Transverse colon (tissue), 4 donors: ENCODE measurements at regions not wholly inside any gene's neighbourhood (a gene's known extent, or its start where the extent isn't known, plus 50 kb on each side); places are given as distances from the start of the nearest gene placed in this dataset.
A peak's percentile ranks its signal among the peaks of the same experiment; 100 is the strongest.
"Not testable (repeated sequence)": the region's sequence is repeated elsewhere in the genome, so short reads cannot be mapped to it uniquely, and the experiment has no call there.

ENCODE experiments used
- DNase-seq: peaks from one replicate; pipeline ENCODE4 v3.0.0-alpha.2; 2019
- H3K27ac ChIP-seq, 4 donors: fragments of 200-600 bp; sonication (generic); 2 replicates each; pipeline ENCODE4 v1.5.1; 2016 to 2018; ENCODE audit warnings: inconsistent platforms in 4 of 4
- H3K27me3 ChIP-seq: fragments of 200-600 bp; sonication (generic); 2 replicates; pipeline ENCODE4 v1.5.1; 2017; ENCODE audit warnings: inconsistent platforms
- H3K36me3 ChIP-seq, 4 donors: fragments of 200-600 bp; sonication (generic); 2 replicates each; pipeline ENCODE4 v1.5.1; 2017 to 2019; ENCODE audit warnings: inconsistent platforms in 4 of 4
- H3K4me1 ChIP-seq, 4 donors: fragments of 200-600 bp; sonication (generic); 2 replicates each; pipeline ENCODE4 v1.5.1; 2017 to 2020; ENCODE audit warnings: inconsistent platforms in 4 of 4
- H3K4me3 ChIP-seq, 4 donors: fragments of 200-600 bp; sonication (generic); 1 replicate in 1 of 4; 2 replicates in 3 of 4; pipeline versions ENCODE4 v1.5.1 to v1.6.1; 2017 to 2019; ENCODE audit warnings: inconsistent platforms in 4 of 4
- H3K9me3 ChIP-seq, 2 donors: fragments of 200-600 bp; sonication (generic); 2 replicates each; pipeline ENCODE4 v1.5.1; 2017 to 2019; ENCODE audit warnings: inconsistent platforms in 2 of 2
- EP300 ChIP-seq: sonication (generic); formaldehyde crosslinking; IDR thresholded peaks from one replicate; pipeline ENCODE4 v1.6.1; 2017; ENCODE audit warnings: antibody characterized with exemption, low read depth
- POLR2A ChIP-seq: fragments of 450-650 bp; IDR thresholded peaks from one replicate; pipeline ENCODE4 v1.6.1; 2016; ENCODE audit warnings: antibody characterized with exemption, mild to moderate bottlenecking, moderate library complexity
- POLR2AphosphoS5 ChIP-seq, 3 donors: sonication (generic); formaldehyde crosslinking; IDR thresholded peaks; one replicate each; pipeline ENCODE4 v1.6.1; 2016; ENCODE audit warnings: antibody characterized with exemption in 3 of 3
- WGBS, 2 donors: methylation state at CpG; one replicate each; pipeline ENCODE4 v1.1.5; 2018; ENCODE audit warnings: low coverage in 1 of 2; 5-methylcytosine and 5-hydroxymethylcytosine counted together
- in situ Hi-C, 4 donors: fragments of 200-750 bp; cut with MboI; loops; one replicate each; pipeline versions ENCODE4 v1.15.0 to v1.15.1; 2017; ENCODE audit warnings: low sequenced_read_pairs in 3 of 4, low pct_ligation_motif_present in 1 of 4, low pct_unique_long_range_greater_than_20kb in 1 of 4
- intact Hi-C: fragments of 100-400 bp; cut with DNase I; formaldehyde crosslinking; loops from one replicate; pipeline ENCODE4 v1.15.1; 2023; ENCODE audit warnings: low total_unique reads
- TF ChIP-seq, protein P1 (sequence below), 5 experiments: fragments of 200-600 bp in 3 of 5; fragments of 450-650 bp in 2 of 5; sonication (generic) in 3 of 5; IDR thresholded peaks; 1 replicate in 2 of 5; 2 replicates in 3 of 5; pipeline ENCODE4 v1.5.1; 2016 to 2017; ENCODE audit warnings: antibody characterized with exemption in 5 of 5, inconsistent platforms in 3 of 5, mild to moderate bottlenecking in 2 of 5, moderate library complexity in 1 of 5

DNA sequence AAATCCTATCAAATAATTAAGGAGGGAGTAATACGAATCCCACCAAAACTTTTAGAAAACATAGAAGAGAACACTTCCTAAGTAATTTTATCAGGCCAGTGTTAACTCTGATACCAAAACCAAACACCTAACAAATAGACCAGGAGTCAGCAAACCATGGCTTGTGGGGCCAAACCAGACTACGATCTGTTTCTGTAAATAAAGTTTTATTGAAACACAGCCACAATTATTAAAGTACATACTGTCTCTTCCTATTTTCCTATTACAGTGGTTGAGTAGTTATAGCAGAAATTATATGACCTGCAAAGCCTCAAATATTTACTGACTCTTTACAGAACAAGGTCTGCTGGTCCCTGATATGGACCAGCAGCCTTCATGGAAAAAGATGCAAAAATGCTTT lies 73.1 kb upstream of the ELN start:
- Histone ChIP-seq H3K27me3 (no peaks in the 10 kb centered on the region), H3K4me3 (no peak overlapping the region), H3K4me1 (no peaks in the 10 kb centered on the region), H3K9me3 (no peaks in the 10 kb centered on the region), H3K36me3 (no peaks in the 10 kb centered on the region), H3K27ac (no peak overlapping the region)
- intact Hi-C loops (no loop called here), in situ Hi-C loops (loop anchor here in 1 of 4 donors (25.0 kb wide), 1 partner anchor 107 kb away; no protein-coding TSS in a partner anchor)
- WGBS, 2 donors = 86 to 87% methylated on average over 2 of the region's 2 CpGs
- no peak for TF ChIP-seq POLR2A
- TF ChIP-seq, protein P1, sequence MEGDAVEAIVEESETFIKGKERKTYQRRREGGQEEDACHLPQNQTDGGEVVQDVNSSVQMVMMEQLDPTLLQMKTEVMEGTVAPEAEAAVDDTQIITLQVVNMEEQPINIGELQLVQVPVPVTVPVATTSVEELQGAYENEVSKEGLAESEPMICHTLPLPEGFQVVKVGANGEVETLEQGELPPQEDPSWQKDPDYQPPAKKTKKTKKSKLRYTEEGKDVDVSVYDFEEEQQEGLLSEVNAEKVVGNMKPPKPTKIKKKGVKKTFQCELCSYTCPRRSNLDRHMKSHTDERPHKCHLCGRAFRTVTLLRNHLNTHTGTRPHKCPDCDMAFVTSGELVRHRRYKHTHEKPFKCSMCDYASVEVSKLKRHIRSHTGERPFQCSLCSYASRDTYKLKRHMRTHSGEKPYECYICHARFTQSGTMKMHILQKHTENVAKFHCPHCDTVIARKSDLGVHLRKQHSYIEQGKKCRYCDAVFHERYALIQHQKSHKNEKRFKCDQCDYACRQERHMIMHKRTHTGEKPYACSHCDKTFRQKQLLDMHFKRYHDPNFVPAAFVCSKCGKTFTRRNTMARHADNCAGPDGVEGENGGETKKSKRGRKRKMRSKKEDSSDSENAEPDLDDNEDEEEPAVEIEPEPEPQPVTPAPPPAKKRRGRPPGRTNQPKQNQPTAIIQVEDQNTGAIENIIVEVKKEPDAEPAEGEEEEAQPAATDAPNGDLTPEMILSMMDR (IDR thresholded peaks at IDR 0.05) = no peak
- TF ChIP-seq POLR2AphosphoS5 (IDR thresholded peaks at IDR 0.05) = no peak
- no peak for DNase-seq

DNA sequence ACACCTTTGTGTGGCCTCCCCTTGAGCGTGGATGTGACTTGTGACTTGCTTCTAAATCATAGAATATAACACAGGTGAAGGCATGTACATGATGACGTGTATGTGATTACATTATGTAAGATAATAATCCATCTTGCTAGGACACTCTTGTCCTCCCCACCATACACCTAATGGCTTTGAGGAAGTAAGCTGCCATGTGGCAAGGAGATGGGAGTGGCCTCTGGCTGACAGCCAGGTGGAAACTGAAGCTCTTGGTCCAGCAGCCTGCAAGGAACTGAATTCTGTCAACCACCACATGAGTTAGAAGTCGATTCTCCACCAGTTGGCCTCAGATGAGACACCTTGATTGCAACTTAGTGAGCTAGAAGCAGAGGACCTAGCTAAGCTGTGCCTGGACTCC lies 67.4 kb upstream of the ELN start:
- Histone ChIP-seq H3K27ac (no peak overlapping the region), H3K4me3 (no peak overlapping the region), H3K27me3 (no peaks in the 10 kb centered on the region), H3K36me3 (no peaks in the 10 kb centered on the region), H3K4me1 (no peaks in the 10 kb centered on the region), H3K9me3 (peaks cover 12 to 19% of the 10 kb centered on the region in 2 donors)
- TF ChIP-seq EP300 (no peak), POLR2AphosphoS5 (IDR thresholded peaks at IDR 0.05) (no peak), POLR2A (no peak)
- TF ChIP-seq, protein P1 (IDR thresholded peaks at IDR 0.05) = no peak
- in situ Hi-C loops (loop anchor here in 1 of 4 donors (25.0 kb wide), 1 partner anchor 102 kb away; no protein-coding TSS in a partner anchor), intact Hi-C loops (no loop called here)
- 50 to 51% methylated on average over 1 to 3 of the region's 3 CpGs for WGBS, 2 donors
- peak; percentile 80 for DNase-seq

DNA sequence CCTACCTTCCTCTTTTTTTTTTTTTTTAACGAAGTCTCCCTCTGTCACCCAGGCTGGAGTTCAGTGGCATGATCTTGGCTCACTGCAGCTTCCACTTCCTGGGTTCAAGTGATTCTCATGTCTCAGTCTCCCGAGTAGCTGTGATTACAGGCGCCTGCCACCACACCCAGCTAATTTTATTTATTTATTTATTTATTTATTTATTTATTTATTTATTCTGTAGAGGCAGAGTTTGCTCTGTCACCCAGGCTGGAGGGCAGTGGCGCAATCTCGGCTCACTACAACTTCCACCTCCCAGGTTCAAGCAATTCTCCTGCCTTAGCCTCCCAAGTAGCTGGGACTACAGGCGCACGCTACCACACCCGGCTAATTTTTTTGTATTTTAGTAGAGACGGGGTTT lies 66.0 kb upstream of the ELN start:
- H3K27ac ChIP-seq, DNase-seq, H3K27me3 ChIP-seq, H3K4me3 ChIP-seq, H3K36me3 ChIP-seq, intact Hi-C loops, H3K4me1 ChIP-seq: not testable (repeated sequence)
- 86 to 96% methylated on average over 3 to 9 of the region's 9 CpGs for WGBS, 2 donors
- in situ Hi-C loops = loop anchor here in 1 of 4 donors (25.0 kb wide), 1 partner anchor 100 kb away; no protein-coding TSS in a partner anchor
- H3K9me3 ChIP-seq = peaks cover 12 to 19% of the 10 kb centered on the region in 2 donors

DNA sequence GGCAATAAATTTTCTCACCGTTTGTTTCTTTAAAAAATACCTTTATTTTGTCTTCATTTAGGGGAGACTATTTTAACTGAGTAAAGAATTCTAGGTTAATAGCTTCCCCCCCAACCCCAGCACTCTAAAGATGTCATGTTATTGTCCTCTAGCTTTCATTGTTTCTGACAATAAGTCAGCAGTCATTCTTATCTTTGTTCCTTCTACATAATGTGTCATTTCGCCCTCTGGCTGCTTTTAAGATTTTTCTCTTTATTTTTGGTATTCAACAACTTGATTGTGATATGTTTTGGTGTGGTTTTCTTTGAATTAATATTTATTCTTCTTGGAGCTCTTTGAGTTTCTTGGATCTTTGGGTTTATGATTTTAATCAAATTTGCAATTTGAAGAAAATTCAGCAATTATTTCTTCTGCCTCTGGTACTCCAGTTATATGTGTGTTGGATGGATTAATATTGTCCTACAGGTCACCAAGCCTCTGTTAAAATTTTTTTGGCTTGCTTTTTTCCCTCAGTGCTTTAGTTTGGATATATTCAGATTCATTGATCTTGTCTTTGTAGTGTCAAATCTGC lies 64.6 kb upstream of the ELN start:
- peaks cover 12 to 19% of the 10 kb centered on the region in 2 donors for H3K9me3 ChIP-seq
- no peaks in the 10 kb centered on the region for H3K36me3 ChIP-seq
- no peaks in the 10 kb centered on the region for H3K4me1 ChIP-seq
- DNase-seq = no peak
- WGBS, 2 donors = 78% methylated on average over 2 of the region's 2 CpGs
- H3K27ac ChIP-seq = no peak overlapping the region
- no peak overlapping the region for H3K4me3 ChIP-seq
- TF ChIP-seq EP300 (no peak), POLR2AphosphoS5 (IDR thresholded peaks at IDR 0.05) (no peak), POLR2A (no peak)
- TF ChIP-seq, protein P1 (IDR thresholded peaks at IDR 0.05) = no peak
- intact Hi-C loops (no loop called here), in situ Hi-C loops (loop anchor here in 1 of 4 donors (25.0 kb wide), 1 partner anchor 99 kb away; no protein-coding TSS in a partner anchor)
- H3K27me3 ChIP-seq = no peaks in the 10 kb centered on the region

DNA sequence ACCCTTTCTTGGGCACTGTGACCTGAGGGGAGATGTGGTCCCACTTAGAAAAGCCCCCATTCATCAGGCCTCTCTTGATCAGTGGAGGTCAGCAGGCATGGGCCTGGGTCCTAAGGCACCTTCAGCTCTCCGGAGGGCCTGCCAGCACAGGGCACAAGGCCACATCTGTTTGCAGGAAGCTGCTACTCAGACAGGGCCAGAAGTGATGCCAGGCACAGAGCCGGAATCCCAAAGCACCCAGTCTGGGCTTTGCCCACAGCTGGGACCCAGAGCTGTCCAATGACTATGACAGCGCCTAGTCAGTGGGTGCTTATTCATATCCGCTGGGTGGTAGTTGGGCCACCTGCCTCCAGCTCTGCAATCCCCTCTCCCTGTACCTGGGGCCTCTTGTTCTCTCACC lies 63.2 kb upstream of the ELN start:
- in situ Hi-C loops (loop anchor here in 1 of 4 donors (25.0 kb wide), 1 partner anchor 98 kb away; no protein-coding TSS in a partner anchor), intact Hi-C loops (no loop called here)
- TF ChIP-seq POLR2AphosphoS5 (IDR thresholded peaks at IDR 0.05) = no peak
- no peak for TF ChIP-seq EP300
- no peak for TF ChIP-seq POLR2A
- TF ChIP-seq, protein P1 (IDR thresholded peaks at IDR 0.05) = no peak
- H3K4me3 ChIP-seq = no peak overlapping the region
- no peaks in the 10 kb centered on the region for H3K27me3 ChIP-seq
- no peak for DNase-seq
- peaks cover 12 to 19% of the 10 kb centered on the region in 2 donors for H3K9me3 ChIP-seq
- no peak overlapping the region for H3K27ac ChIP-seq
- H3K36me3 ChIP-seq = no peaks in the 10 kb centered on the region
- 90% methylated on average over 4 of the region's 4 CpGs; no CpG with 5 or more reads in 1 of the 2 donors for WGBS, 2 donors
- no peaks in the 10 kb centered on the region for H3K4me1 ChIP-seq
